RWPE2 (cell line): ENCODE measurements at regions not wholly inside any gene's neighbourhood (a gene's known extent, or its start where the extent isn't known, plus 50 kb on each side); places are given as distances from the start of the nearest gene placed in this dataset.

Experiments used
- ATAC-seq: fragments of 200-7000 bp; cut with Tn5 transposase; 3 replicates; pipeline ENCODE4 v1.9.1; 2021; ENCODE audit warnings: low read depth
- DNase-seq: peaks from one replicate; pipeline ENCODE4 v3.0.0-alpha.2; 2020; ENCODE audit warnings: low spot score
- H3K27ac ChIP-seq: fragments of 450-650 bp; 2 replicates; pipeline ENCODE4 v1.5.1; 2017; ENCODE audit warnings: mild to moderate bottlenecking; ENCODE audit not compliant: poor library complexity, severe bottlenecking
- H3K27me3 ChIP-seq: fragments of 250-450 bp; sonication (Bioruptor Pico); 2 replicates; pipeline ENCODE4 v1.5.1; 2021; ENCODE audit warnings: mild to moderate bottlenecking, moderate library complexity; ENCODE audit not compliant: insufficient read depth, poor library complexity, severe bottlenecking
- H3K36me3 ChIP-seq: fragments of 250-450 bp; sonication (Bioruptor Pico); 2 replicates; pipeline ENCODE4 v1.5.1; 2020; ENCODE audit warnings: low read depth, mild to moderate bottlenecking, moderate library complexity
- H3K4me1 ChIP-seq: fragments of 250-450 bp; sonication (Bioruptor Pico); 2 replicates; pipeline ENCODE4 v1.5.1; 2021; ENCODE audit warnings: mild to moderate bottlenecking, moderate library complexity; ENCODE audit not compliant: insufficient read depth, poor library complexity, severe bottlenecking
- H3K4me3 ChIP-seq: fragments of 250-450 bp; sonication (Bioruptor Pico); 2 replicates; pipeline ENCODE4 v1.5.1; 2021; ENCODE audit warnings: mild to moderate bottlenecking, moderate library complexity; ENCODE audit not compliant: severe bottlenecking
- H3K9me3 ChIP-seq: fragments of 250-450 bp; sonication (Bioruptor Pico); 2 replicates; pipeline ENCODE4 v1.5.1; 2021; ENCODE audit warnings: mild to moderate bottlenecking, moderate library complexity; ENCODE audit not compliant: severe bottlenecking
- CTCF ChIP-seq: fragments of 450-650 bp; IDR thresholded peaks from one replicate; pipeline ENCODE4 v1.5.1; 2017; ENCODE audit warnings: mild to moderate bottlenecking, moderate library complexity; ENCODE audit not compliant: poor library complexity, severe bottlenecking

- no peak for TF ChIP-seq CTCF
- DNase-seq: no peak
- no peak for ATAC-seq
These were observed 315.5 kb downstream of the GPATCH2 start for GRCh38 chr1:217315346-217315745.

GRCh38 chr1:217313096-217313495 is 317.8 kb downstream of the GPATCH2 start:
- H3K27ac ChIP-seq: no peak overlapping the region
- no peaks in the 10 kb centered on the region for H3K36me3 ChIP-seq
- ATAC-seq: no peak
- H3K4me3 ChIP-seq: no peak overlapping the region
- no peak for DNase-seq
- no peaks in the 10 kb centered on the region for H3K4me1 ChIP-seq
- no peaks in the 10 kb centered on the region for H3K27me3 ChIP-seq
- no peak for TF ChIP-seq CTCF
- no peaks in the 10 kb centered on the region for H3K9me3 ChIP-seq

More at GRCh38 chr1:217315346-217315745, 315.5 kb downstream of the GPATCH2 start:
- Histone ChIP-seq H3K27me3 (no peaks in the 10 kb centered on the region), H3K4me1 (no peaks in the 10 kb centered on the region), H3K27ac (no peak overlapping the region), H3K9me3 (no peaks in the 10 kb centered on the region), H3K36me3 (no peaks in the 10 kb centered on the region), H3K4me3 (no peak overlapping the region)

GRCh38 chr1:217311766-217312165 is 319.1 kb downstream of the GPATCH2 start:
- H3K4me3 ChIP-seq: no peak overlapping the region
- H3K27me3 ChIP-seq: no peaks in the 10 kb centered on the region
- no peak for ATAC-seq
- no peak for DNase-seq
- no peak for TF ChIP-seq CTCF
- H3K9me3 ChIP-seq: no peaks in the 10 kb centered on the region
- no peaks in the 10 kb centered on the region for H3K36me3 ChIP-seq
- H3K4me1 ChIP-seq: no peaks in the 10 kb centered on the region
- H3K27ac ChIP-seq: no peak overlapping the region

GRCh38 chr1:217311269-217311668 is 319.6 kb downstream of the GPATCH2 start:
- Histone ChIP-seq H3K4me1 (no peaks in the 10 kb centered on the region), H3K27ac (no peak overlapping the region), H3K36me3 (no peaks in the 10 kb centered on the region), H3K27me3 (no peaks in the 10 kb centered on the region), H3K4me3 (no peak overlapping the region), H3K9me3 (no peaks in the 10 kb centered on the region)
- ATAC-seq (no peak), DNase-seq (no peak)
- no peak for TF ChIP-seq CTCF

GRCh38 chr1:217281332-217281731 is 349.6 kb downstream of the GPATCH2 start:
- Histone ChIP-seq H3K27ac (no peak overlapping the region), H3K9me3 (no peaks in the 10 kb centered on the region), H3K4me3 (no peak overlapping the region), H3K27me3 (no peaks in the 10 kb centered on the region), H3K36me3 (no peaks in the 10 kb centered on the region), H3K4me1 (peaks cover 1% of the 10 kb centered on the region)
- no peak for TF ChIP-seq CTCF
- no peak for DNase-seq
- no peak for ATAC-seq
